ENCODE measurements at regions not wholly inside any gene's neighbourhood (a gene's known extent, or its start where the extent isn't known, plus 50 kb on each side); places are given as distances from the start of the nearest gene placed in this dataset.

- no peak for TF ChIP-seq CTCF (IDR thresholded peaks at IDR 0.05; ENCODE audit: insufficient read depth, low read depth, low read length)
- no peak for TF ChIP-seq EZH2 (IDR thresholded peaks at IDR 0.05; ENCODE audit: insufficient read depth, low read length)
Measured at GRCh38 chr21:18986197-18986596, 582.6 kb upstream of the TMPRSS15 start.

Measured in astrocyte (in vitro differentiated cells and primary cell).